MCF 10A (cell line): ENCODE measurements at regions not wholly inside any gene's neighbourhood (a gene's known extent, or its start where the extent isn't known, plus 50 kb on each side); places are given as distances from the start of the nearest gene placed in this dataset.

Experiments used
- BruUV-seq: library from RNA; stranded (reverse); fragments of 400-500 nt; replicated peaks from 2 replicates; lab custom pipeline; 2021; lab: Mats Ljungman, UMichigan
- CTCF ChIA-PET: fragments of 300-600 bp; sonication (Branson Sonifier 250); formaldehyde crosslinking; extraction: SDS; loops from one replicate; lab custom pipeline; 2021; ENCODE audit warnings: antibody characterized with exemption, inconsistent platforms; lab: Yijun Ruan, JAX
- POLR2A ChIA-PET: fragments of 300-600, 350-650 bp; sonication (Branson Sonifier 250); formaldehyde crosslinking; extraction: SDS; loops from one replicate; lab custom pipeline; 2020; ENCODE audit warnings: antibody characterized with exemption, inconsistent platforms; lab: Yijun Ruan, JAX
- DNase-seq: peaks from one replicate; pipeline ENCODE4 v3.0.0-alpha.2; 2018; ENCODE audit not compliant: unreplicated experiment
- H3K27ac Mint-ChIP-seq: one replicate; pipeline ENCODE4 v1.8.0; 2022; ENCODE audit warnings: mild to moderate bottlenecking, low read depth, mixed read lengths; ENCODE audit not compliant: unreplicated experiment
- H3K27me3 Mint-ChIP-seq: one replicate; pipeline ENCODE4 v1.8.0; 2022; ENCODE audit warnings: mixed read lengths; ENCODE audit not compliant: insufficient read depth, unreplicated experiment
- H3K36me3 Mint-ChIP-seq: one replicate; pipeline ENCODE4 v1.8.0; 2022; ENCODE audit warnings: mild to moderate bottlenecking, moderate library complexity, mixed read lengths; ENCODE audit not compliant: insufficient read depth, unreplicated experiment
- H3K4me1 Mint-ChIP-seq: one replicate; pipeline ENCODE4 v1.8.0; 2022; ENCODE audit warnings: mixed read lengths; ENCODE audit not compliant: insufficient read depth, unreplicated experiment
- H3K4me3 Mint-ChIP-seq: one replicate; pipeline ENCODE4 v1.8.0; 2022; ENCODE audit warnings: mild to moderate bottlenecking, moderate library complexity, mixed read lengths; ENCODE audit not compliant: unreplicated experiment
- H3K9me3 Mint-ChIP-seq: one replicate; pipeline ENCODE4 v1.8.0; 2022; ENCODE audit warnings: mixed read lengths; ENCODE audit not compliant: unreplicated experiment
- intact Hi-C: fragments of 100-400 bp; cut with micrococcal nuclease; formaldehyde crosslinking; loops from 2 replicates; pipeline ENCODE4 v1.14.1; 2022
- TF ChIP-seq, protein P1 (sequence below): fragments of 200-600 bp; IDR thresholded peaks from one replicate; pipeline ENCODE4 v1.8.0; 2022; ENCODE audit warnings: antibody characterized with exemption, mild to moderate bottlenecking; ENCODE audit not compliant: unreplicated experiment

GRCh38 chr3:68072062-68072461 is 417.6 kb upstream of the SUCLG2 start:
- intact Hi-C loops: no loop called here
- no TSS peak for BruUV-seq
- Mint-ChIP-seq H3K36me3 (no peaks in the 10 kb centered on the region), H3K9me3 (peaks cover 38% of the 10 kb centered on the region), H3K4me1 (no peaks in the 10 kb centered on the region), H3K27me3 (peaks cover 11% of the 10 kb centered on the region), H3K4me3 (no peak overlapping the region), H3K27ac (no peak overlapping the region)
- TF ChIP-seq, protein P1, sequence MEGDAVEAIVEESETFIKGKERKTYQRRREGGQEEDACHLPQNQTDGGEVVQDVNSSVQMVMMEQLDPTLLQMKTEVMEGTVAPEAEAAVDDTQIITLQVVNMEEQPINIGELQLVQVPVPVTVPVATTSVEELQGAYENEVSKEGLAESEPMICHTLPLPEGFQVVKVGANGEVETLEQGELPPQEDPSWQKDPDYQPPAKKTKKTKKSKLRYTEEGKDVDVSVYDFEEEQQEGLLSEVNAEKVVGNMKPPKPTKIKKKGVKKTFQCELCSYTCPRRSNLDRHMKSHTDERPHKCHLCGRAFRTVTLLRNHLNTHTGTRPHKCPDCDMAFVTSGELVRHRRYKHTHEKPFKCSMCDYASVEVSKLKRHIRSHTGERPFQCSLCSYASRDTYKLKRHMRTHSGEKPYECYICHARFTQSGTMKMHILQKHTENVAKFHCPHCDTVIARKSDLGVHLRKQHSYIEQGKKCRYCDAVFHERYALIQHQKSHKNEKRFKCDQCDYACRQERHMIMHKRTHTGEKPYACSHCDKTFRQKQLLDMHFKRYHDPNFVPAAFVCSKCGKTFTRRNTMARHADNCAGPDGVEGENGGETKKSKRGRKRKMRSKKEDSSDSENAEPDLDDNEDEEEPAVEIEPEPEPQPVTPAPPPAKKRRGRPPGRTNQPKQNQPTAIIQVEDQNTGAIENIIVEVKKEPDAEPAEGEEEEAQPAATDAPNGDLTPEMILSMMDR: no peak
- ChIA-PET CTCF (no interaction called here), POLR2A (no interaction called here)
- DNase-seq: no peak

DNA sequence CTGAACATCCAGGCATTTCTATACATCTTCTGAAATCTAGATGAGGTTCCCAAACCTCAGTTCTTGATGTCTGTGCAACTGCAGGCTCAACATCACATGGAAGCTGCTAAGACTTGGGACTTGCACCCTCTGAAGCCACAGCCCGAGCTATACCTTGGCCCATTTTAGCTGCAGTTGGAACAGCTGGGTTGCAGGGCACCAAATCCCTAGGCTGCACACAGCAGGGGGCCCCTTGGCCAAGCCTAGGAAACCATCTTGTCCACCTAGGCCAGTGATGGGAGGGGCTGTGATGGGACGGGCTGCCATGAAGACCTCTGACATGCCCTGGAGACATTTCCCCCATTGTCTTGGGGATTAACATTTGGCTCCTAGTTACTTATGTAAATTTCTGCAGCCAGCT is 415.8 kb upstream of the SUCLG2 start:
- ChIA-PET POLR2A (no interaction called here), CTCF (no interaction called here)
- Mint-ChIP-seq H3K27me3 (peaks cover 21% of the 10 kb centered on the region), H3K4me1 (no peaks in the 10 kb centered on the region), H3K4me3 (no peak overlapping the region), H3K9me3 (peaks cover 38% of the 10 kb centered on the region), H3K27ac (no peak overlapping the region), H3K36me3 (no peaks in the 10 kb centered on the region)
- intact Hi-C loops: no loop called here
- TF ChIP-seq, protein P1: no peak
- no TSS peak for BruUV-seq
- DNase-seq: no peak

GRCh38 chr3:68067314-68067713 is 412.9 kb upstream of the SUCLG2 start:
- CTCF ChIA-PET: no interaction called here
- DNase-seq: no peak
- Mint-ChIP-seq H3K4me3 (no peak overlapping the region), H3K36me3 (no peaks in the 10 kb centered on the region), H3K4me1 (no peaks in the 10 kb centered on the region), H3K9me3 (peaks cover 24% of the 10 kb centered on the region), H3K27ac (no peak overlapping the region), H3K27me3 (peaks cover 32% of the 10 kb centered on the region)
- intact Hi-C loops: no loop called here
- TF ChIP-seq, protein P1: no peak
- no TSS peak for BruUV-seq
- POLR2A ChIA-PET: no interaction called here

GRCh38 chr3:68062926-68063325 is 408.5 kb upstream of the SUCLG2 start:
- Mint-ChIP-seq H3K36me3 (no peaks in the 10 kb centered on the region), H3K9me3 (peaks cover 8% of the 10 kb centered on the region), H3K27me3 (peaks cover 30% of the 10 kb centered on the region), H3K4me3 (no peak overlapping the region), H3K27ac (no peak overlapping the region), H3K4me1 (no peaks in the 10 kb centered on the region)
- no peak for DNase-seq
- BruUV-seq: no TSS peak
- TF ChIP-seq, protein P1: no peak
- ChIA-PET POLR2A (no interaction called here), CTCF (interaction anchor here (1.2 kb wide), 1 partner anchor 40 kb away, joined by 4 read pairs; no protein-coding TSS in a partner anchor)
- intact Hi-C loops: no loop called here
